Activated CD8-positive, alpha-beta memory T cell treated with anti-CD3 and anti-CD28 coated beads for 4 hours (primary cell): ENCODE measurements at regions not wholly inside any gene's neighbourhood (a gene's known extent, or its start where the extent isn't known, plus 50 kb on each side); places are given as distances from the start of the nearest gene placed in this dataset.
"Not testable (repeated sequence)": the region's sequence is repeated elsewhere in the genome, so short reads cannot be mapped to it uniquely, and the experiment has no call there.

Experiments
- DNase-seq, 2 donors: peaks; one replicate each; pipeline ENCODE4 v3.0.0-alpha.2; 2020; ENCODE audit warnings: low read depth in 2 of 2

GRCh38 chr7:69076566-69076965 lies 521.7 kb upstream of the AUTS2 start:
- no peak for DNase-seq

GRCh38 chr7:69078997-69079769 lies 519.1 kb upstream of the AUTS2 start:
- DNase-seq: no peak

GRCh38 chr7:69087281-69087680 lies 511.0 kb upstream of the AUTS2 start:
- not testable (repeated sequence) for DNase-seq

- no peak for DNase-seq
Measured at GRCh38 chr7:69088185-69088584, 510.1 kb upstream of the AUTS2 start.

GRCh38 chr7:69090936-69091335 lies 507.3 kb upstream of the AUTS2 start:
- no peak for DNase-seq

- no peak for DNase-seq
Measured at GRCh38 chr7:69091521-69091920, 506.8 kb upstream of the AUTS2 start.

GRCh38 chr7:69095127-69095526 lies 503.1 kb upstream of the AUTS2 start:
- no peak for DNase-seq

- DNase-seq: no peak
Measured at GRCh38 chr7:69095649-69096048, 502.6 kb upstream of the AUTS2 start.

GRCh38 chr7:69104023-69104422 lies 494.3 kb upstream of the AUTS2 start:
- DNase-seq: no peak

GRCh38 chr7:69105092-69105491 lies 493.2 kb upstream of the AUTS2 start:
- no peak for DNase-seq

GRCh38 chr7:69105981-69106380 lies 492.3 kb upstream of the AUTS2 start:
- DNase-seq: no peak

- DNase-seq: not testable (repeated sequence)
Measured at GRCh38 chr7:69106449-69106848, 491.8 kb upstream of the AUTS2 start.

GRCh38 chr7:69106946-69107345 lies 491.3 kb upstream of the AUTS2 start:
- not testable (repeated sequence) for DNase-seq

GRCh38 chr7:69108097-69108496 lies 490.2 kb upstream of the AUTS2 start:
- DNase-seq: no peak

- no peak for DNase-seq
Measured at GRCh38 chr7:69109246-69109645, 489.0 kb upstream of the AUTS2 start.

- no peak for DNase-seq
Measured at GRCh38 chr7:69109879-69110278, 488.4 kb upstream of the AUTS2 start.

GRCh38 chr7:69110450-69111050 lies 487.7 kb upstream of the AUTS2 start:
- DNase-seq: no peak

GRCh38 chr7:69114374-69114773 lies 483.9 kb upstream of the AUTS2 start:
- no peak for DNase-seq

- DNase-seq: no peak
Measured at GRCh38 chr7:69115788-69116187, 482.5 kb upstream of the AUTS2 start.

- not testable (repeated sequence) for DNase-seq
Measured at GRCh38 chr7:69116196-69116595, 482.1 kb upstream of the AUTS2 start.

GRCh38 chr7:69122953-69123352 lies 475.3 kb upstream of the AUTS2 start:
- DNase-seq: no peak

- no peak for DNase-seq
Measured at GRCh38 chr7:69126896-69127479, 471.3 kb upstream of the AUTS2 start.

- DNase-seq: no peak
Measured at GRCh38 chr7:69129524-69129923, 468.8 kb upstream of the AUTS2 start.
